ENCODE measurements at regions not wholly inside any gene's neighbourhood (a gene's known extent, or its start where the extent isn't known, plus 50 kb on each side); places are given as distances from the start of the nearest gene placed in this dataset.

DNA sequence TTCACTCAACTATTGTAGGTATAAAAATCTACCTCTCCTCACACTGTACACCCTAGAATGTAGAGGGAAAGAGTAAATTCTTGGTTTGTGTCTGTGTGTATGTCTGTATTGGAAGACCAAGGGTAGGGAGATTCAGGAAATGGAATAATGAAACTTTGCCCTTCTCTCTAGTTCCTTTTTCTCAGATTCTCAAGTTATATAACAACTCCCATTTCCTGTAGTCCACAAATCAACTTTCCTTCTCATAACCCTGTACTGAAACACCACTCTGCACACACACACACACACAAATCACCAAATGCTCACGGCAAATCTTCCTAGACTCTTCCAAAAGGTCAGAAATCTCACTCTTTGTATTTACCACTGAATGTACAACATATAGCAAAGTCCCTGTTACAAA, 824.5 kb upstream of the DIAPH2 start:
- no peak for DNase-seq
- TF ChIP-seq, protein P1, sequence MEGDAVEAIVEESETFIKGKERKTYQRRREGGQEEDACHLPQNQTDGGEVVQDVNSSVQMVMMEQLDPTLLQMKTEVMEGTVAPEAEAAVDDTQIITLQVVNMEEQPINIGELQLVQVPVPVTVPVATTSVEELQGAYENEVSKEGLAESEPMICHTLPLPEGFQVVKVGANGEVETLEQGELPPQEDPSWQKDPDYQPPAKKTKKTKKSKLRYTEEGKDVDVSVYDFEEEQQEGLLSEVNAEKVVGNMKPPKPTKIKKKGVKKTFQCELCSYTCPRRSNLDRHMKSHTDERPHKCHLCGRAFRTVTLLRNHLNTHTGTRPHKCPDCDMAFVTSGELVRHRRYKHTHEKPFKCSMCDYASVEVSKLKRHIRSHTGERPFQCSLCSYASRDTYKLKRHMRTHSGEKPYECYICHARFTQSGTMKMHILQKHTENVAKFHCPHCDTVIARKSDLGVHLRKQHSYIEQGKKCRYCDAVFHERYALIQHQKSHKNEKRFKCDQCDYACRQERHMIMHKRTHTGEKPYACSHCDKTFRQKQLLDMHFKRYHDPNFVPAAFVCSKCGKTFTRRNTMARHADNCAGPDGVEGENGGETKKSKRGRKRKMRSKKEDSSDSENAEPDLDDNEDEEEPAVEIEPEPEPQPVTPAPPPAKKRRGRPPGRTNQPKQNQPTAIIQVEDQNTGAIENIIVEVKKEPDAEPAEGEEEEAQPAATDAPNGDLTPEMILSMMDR (IDR thresholded peaks at IDR 0.05), result no peak
- intact Hi-C loops (cut with DNase I), result no loop called here

DNA sequence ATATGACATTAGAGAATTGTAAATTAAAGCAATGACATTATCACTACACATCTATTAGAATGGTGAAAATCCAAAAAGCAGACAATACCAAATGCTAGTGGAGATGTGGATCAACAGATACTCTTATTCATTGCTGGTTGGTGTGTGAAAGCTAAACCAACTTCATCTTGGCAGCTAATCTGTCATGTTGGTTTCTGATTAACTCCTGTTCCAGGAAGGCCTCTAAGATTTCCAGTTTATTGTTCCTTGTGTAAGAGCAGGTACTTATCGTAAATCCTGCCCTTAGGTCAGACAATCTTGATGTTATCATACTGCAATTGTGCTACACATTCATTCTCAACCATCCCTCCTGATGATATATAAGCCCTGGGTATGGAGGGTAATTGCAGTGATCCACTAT, 809.0 kb upstream of the DIAPH2 start:
- no peak for DNase-seq
- Histone ChIP-seq H3K4me1 (no peaks in the 10 kb centered on the region), H3K4me3 (no peak overlapping the region), H3K27ac (no peak overlapping the region), H3K36me3 (no peaks in the 10 kb centered on the region), H3K9me3 (no peaks in the 10 kb centered on the region), H3K27me3 (peaks cover 0 to 7% (median 0%) of the 10 kb centered on the region in 4 donors)
- intact Hi-C loops (cut with DNase I), result no loop called here
- 25 to 43% methylated on average over 1 of the region's 1 CpG for WGBS, 2 donors
- ATAC-seq, result no peak
- TF ChIP-seq, protein P1 (IDR thresholded peaks at IDR 0.05), result no peak
- no peak for FAIRE-seq

More for the DNA sequence above, 824.5 kb upstream of the DIAPH2 start:
- FAIRE-seq (no peak), ATAC-seq (no peak)
- H3K9me3 ChIP-seq, result no peaks in the 10 kb centered on the region
- 40 to 75% methylated on average over 1 of the region's 1 CpG for WGBS, 2 donors
- H3K27me3 ChIP-seq, result no peaks in the 10 kb centered on the region
- no peaks in the 10 kb centered on the region for H3K36me3 ChIP-seq
- no peak overlapping the region for H3K27ac ChIP-seq
- no peaks in the 10 kb centered on the region for H3K4me1 ChIP-seq
- no peak overlapping the region for H3K4me3 ChIP-seq

DNA sequence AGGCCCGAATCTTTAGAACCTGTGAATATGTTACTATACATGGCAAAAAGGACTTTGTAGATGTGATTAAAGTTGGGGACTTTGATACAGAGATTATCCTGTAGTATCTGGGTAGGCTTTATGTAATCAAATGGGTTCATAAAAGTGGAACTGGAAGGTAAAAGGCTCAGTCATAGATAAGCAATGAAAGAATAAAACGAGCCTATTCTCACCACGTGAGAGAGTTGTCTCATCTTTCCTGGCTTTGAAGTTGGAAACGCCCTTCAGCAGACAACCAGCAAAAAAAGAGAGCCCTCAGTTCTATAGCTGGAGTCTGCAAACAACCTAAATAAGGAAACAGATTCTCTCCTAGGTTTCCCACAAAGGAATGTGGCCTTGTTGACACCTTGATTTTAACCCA, 805.8 kb upstream of the DIAPH2 start:
- FAIRE-seq (peak; percentile 74), ATAC-seq (no peak), DNase-seq (no peak)
- H3K27me3 ChIP-seq, result peaks cover 0 to 15% (median 3%) of the 10 kb centered on the region in 4 donors
- intact Hi-C loops (cut with DNase I), result no loop called here
- H3K4me3 ChIP-seq, result no peak overlapping the region
- no peak overlapping the region for H3K27ac ChIP-seq
- no peaks in the 10 kb centered on the region for H3K4me1 ChIP-seq
- TF ChIP-seq, protein P1 (IDR thresholded peaks at IDR 0.05), result no peak
- no peaks in the 10 kb centered on the region for H3K9me3 ChIP-seq
- 24 to 32% methylated on average over 4 of the region's 4 CpGs for WGBS, 2 donors
- H3K36me3 ChIP-seq, result no peaks in the 10 kb centered on the region

DNA sequence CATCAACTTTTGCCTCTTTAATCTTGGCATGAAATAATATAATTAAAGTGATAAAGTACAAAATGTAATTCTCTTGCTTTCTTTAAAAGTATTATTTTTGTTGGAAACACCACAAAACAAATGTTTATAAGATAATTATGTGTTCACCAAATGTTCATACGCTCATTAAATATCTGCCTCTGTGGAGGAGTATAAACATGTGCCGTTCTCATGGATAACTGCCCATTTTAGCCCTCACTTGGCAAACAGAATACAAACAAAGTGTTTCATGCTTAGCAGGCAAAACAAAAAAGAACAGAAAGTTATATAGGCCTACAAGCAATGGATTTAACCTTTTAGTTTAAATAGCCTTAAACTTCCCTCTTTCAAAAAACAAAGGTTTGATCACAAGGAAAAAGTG, 800.5 kb upstream of the DIAPH2 start:
- ATAC-seq, result no peak
- WGBS, 2 donors, result 28 to 49% methylated on average over 2 of the region's 2 CpGs
- peaks cover 0 to 18% (median 3%) of the 10 kb centered on the region in 4 donors for H3K27me3 ChIP-seq
- intact Hi-C loops (cut with DNase I), result no loop called here
- no peaks in the 10 kb centered on the region for H3K9me3 ChIP-seq
- DNase-seq, result no peak
- H3K4me1 ChIP-seq, result no peaks in the 10 kb centered on the region
- H3K27ac ChIP-seq, result no peak overlapping the region
- peak; percentile 78 for FAIRE-seq
- H3K36me3 ChIP-seq, result no peaks in the 10 kb centered on the region
- H3K4me3 ChIP-seq, result no peak overlapping the region
- TF ChIP-seq, protein P1 (IDR thresholded peaks at IDR 0.05), result no peak

DNA sequence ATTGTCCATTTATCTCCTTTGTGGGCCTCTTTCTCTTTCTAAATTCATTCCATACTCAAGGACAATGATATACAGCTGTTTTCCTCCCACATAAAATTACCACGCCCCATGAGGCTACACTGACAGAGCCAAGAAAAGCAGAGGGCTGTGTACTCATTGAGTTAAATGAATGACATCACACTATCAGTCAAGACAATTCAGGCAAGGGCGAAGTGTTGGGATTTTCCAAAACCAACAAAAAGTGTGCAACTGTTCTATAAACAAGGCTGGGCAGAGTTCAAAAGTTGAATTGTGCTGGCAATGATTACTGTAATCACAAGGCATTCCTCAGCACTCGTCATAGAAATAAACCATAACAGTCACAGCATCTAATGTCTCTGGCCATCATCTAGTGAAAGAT, 799.6 kb upstream of the DIAPH2 start:
- intact Hi-C loops (cut with DNase I), result no loop called here
- H3K9me3 ChIP-seq, result no peaks in the 10 kb centered on the region
- ATAC-seq (peak in 1 of 4 donors; percentile 40), FAIRE-seq (peak; percentile 89), DNase-seq (no peak)
- H3K4me3 ChIP-seq, result no peak overlapping the region
- TF ChIP-seq, protein P1 (IDR thresholded peaks at IDR 0.05), result no peak
- 20 to 38% methylated on average over 3 of the region's 3 CpGs for WGBS, 2 donors
- H3K4me1 ChIP-seq, result no peaks in the 10 kb centered on the region
- H3K27ac ChIP-seq, result no peak overlapping the region
- H3K27me3 ChIP-seq, result peaks cover 0 to 18% (median 3%) of the 10 kb centered on the region in 4 donors
- H3K36me3 ChIP-seq, result no peaks in the 10 kb centered on the region
